Body of pancreas (tissue), 4 donors: ENCODE measurements at regions not wholly inside any gene's neighbourhood (a gene's known extent, or its start where the extent isn't known, plus 50 kb on each side); places are given as distances from the start of the nearest gene placed in this dataset.

Experiments used
- ATAC-seq: fragments of 150-250 bp; one replicate; pipeline ENCODE4 v1.9.1; 2016
- DNase-seq, 4 donors: peaks; one replicate each; pipeline ENCODE4 v3.0.0-alpha.2; 2019
- H3K27ac ChIP-seq, 4 donors: fragments of 200-600 bp; sonication (generic); 1 replicate in 3 of 4; 2 replicates in 1 of 4; pipeline versions ENCODE4 v1.5.1 to v1.6.1; 2016 to 2019; ENCODE audit warnings: mild to moderate bottlenecking in 1 of 4, mixed read lengths in 1 of 4, moderate library complexity in 1 of 4
- H3K27me3 ChIP-seq, 2 donors: fragments of 200-600 bp; sonication (generic); one replicate each; pipeline ENCODE4 v1.6.0; 2016; ENCODE audit warnings: mild to moderate bottlenecking in 1 of 2
- H3K36me3 ChIP-seq, 2 donors: fragments of 200-600 bp; sonication (generic); replicated peaks in 1 of 2; 2 replicates each; pipeline ENCODE4 v1.5.1; 2016; ENCODE audit warnings: low read depth in 2 of 2; ENCODE audit not compliant: insufficient read depth in 1 of 2
- H3K4me1 ChIP-seq: fragments of 200-600 bp; sonication (generic); one replicate; pipeline ENCODE4 v1.6.0; 2016
- H3K4me3 ChIP-seq, 2 donors: fragments of 200-600 bp; sonication (generic); 1 replicate in 1 of 2; 2 replicates in 1 of 2; pipeline ENCODE4 v1.5.1; 2016 to 2019
- H3K9me3 ChIP-seq, 3 donors: fragments of 200-600 bp; sonication (generic); 1 replicate in 2 of 3; 2 replicates in 1 of 3; pipeline ENCODE4 v1.5.1; 2016
- POLR2A ChIP-seq, 3 donors: fragments of 450-650 bp; IDR thresholded peaks; one replicate each; pipeline ENCODE4 v1.6.1; 2016; ENCODE audit warnings: antibody characterized with exemption in 3 of 3, mild to moderate bottlenecking in 2 of 3
- WGBS, 2 donors: methylation state at CpG; one replicate each; pipeline ENCODE4 v1.1.5; 2017; 5-methylcytosine and 5-hydroxymethylcytosine counted together
- intact Hi-C: fragments of 100-400 bp; cut with DNase I; formaldehyde crosslinking; loops from one replicate; pipeline ENCODE4 v1.15.1; 2023
- TF ChIP-seq, protein P1 (sequence below), 7 experiments: fragments of 450-650 bp in 4 of 7; fragments of 200-600 bp in 3 of 7; sonication (generic) in 3 of 7; IDR thresholded peaks; one replicate each; pipeline ENCODE4 v1.5.1; 2016 to 2019; ENCODE audit warnings: antibody characterized with exemption in 7 of 7

DNA sequence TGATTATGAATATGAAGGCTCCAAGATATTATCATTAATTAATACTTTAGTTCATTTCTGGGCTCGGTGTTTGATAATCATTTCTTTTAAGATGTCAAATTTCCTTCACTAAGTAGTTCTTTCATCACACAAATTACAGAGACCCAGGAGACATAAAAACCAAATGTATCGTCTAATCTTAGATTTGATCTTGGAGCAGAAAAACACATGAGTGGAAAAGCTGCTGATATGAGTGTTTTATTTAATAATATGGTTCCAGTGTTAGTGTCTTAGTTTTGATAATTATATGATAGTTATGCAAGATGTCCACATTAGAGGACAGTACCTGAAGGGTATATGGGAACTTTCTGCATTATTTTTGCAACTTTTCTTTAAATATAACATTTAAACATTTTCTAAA lies 494.5 kb upstream of the RAG2 start:
- Histone ChIP-seq H3K27me3 (no peaks in the 10 kb centered on the region), H3K4me3 (no peak overlapping the region), H3K4me1 (no peaks in the 10 kb centered on the region), H3K27ac (no peak overlapping the region), H3K9me3 (no peaks in the 10 kb centered on the region), H3K36me3 (no peaks in the 10 kb centered on the region)
- intact Hi-C loops = no loop called here
- ATAC-seq (no peak), DNase-seq (no peak)
- 49 to 67% methylated on average over 2 of the region's 2 CpGs for WGBS, 2 donors
- TF ChIP-seq POLR2A (IDR thresholded peaks at IDR 0.05) = no peak
- TF ChIP-seq, protein P1, sequence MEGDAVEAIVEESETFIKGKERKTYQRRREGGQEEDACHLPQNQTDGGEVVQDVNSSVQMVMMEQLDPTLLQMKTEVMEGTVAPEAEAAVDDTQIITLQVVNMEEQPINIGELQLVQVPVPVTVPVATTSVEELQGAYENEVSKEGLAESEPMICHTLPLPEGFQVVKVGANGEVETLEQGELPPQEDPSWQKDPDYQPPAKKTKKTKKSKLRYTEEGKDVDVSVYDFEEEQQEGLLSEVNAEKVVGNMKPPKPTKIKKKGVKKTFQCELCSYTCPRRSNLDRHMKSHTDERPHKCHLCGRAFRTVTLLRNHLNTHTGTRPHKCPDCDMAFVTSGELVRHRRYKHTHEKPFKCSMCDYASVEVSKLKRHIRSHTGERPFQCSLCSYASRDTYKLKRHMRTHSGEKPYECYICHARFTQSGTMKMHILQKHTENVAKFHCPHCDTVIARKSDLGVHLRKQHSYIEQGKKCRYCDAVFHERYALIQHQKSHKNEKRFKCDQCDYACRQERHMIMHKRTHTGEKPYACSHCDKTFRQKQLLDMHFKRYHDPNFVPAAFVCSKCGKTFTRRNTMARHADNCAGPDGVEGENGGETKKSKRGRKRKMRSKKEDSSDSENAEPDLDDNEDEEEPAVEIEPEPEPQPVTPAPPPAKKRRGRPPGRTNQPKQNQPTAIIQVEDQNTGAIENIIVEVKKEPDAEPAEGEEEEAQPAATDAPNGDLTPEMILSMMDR (IDR thresholded peaks at IDR 0.05) = no peak

DNA sequence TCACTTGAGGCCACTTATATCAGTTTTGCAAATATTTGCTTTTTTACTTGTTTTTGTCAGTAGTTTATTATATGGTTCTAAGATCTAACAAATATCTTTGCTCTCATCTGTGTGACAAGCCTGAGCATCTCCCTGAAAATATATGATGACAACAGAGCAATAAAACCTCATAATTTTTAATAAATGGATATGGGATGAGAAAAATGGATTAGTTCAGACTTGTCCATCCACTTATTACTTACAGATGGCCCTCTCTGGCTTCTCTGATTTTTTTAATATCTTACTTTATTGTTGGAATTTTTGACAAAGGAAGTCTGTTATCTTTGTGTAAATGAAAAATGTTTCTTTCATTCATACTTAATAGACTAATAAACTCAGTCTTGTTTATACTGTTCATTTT lies 491.4 kb upstream of the RAG2 start:
- Histone ChIP-seq H3K9me3 (no peaks in the 10 kb centered on the region), H3K27ac (no peak overlapping the region), H3K36me3 (no peaks in the 10 kb centered on the region), H3K27me3 (no peaks in the 10 kb centered on the region), H3K4me1 (no peaks in the 10 kb centered on the region), H3K4me3 (no peak overlapping the region)
- DNase-seq = no peak
- TF ChIP-seq, protein P1 (IDR thresholded peaks at IDR 0.05) = no peak
- no peak for TF ChIP-seq POLR2A (IDR thresholded peaks at IDR 0.05)
- intact Hi-C loops = no loop called here
- no peak for ATAC-seq

DNA sequence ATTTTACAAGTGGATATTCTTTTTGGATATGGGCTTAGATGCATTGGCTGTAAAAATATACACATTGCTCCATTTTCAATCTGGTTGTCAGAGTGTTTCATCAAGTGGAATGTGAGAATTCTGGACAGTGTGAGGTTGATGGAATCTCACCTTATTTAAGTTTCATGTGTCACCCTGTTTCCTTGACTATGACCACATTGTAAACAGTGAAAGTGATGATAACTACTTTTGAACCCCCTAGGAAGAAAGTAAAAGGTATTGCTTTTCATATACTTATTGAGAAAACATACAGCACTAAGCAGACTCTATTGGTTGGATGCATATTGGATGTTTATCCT lies 490.5 kb upstream of the RAG2 start:
- no peaks in the 10 kb centered on the region for H3K36me3 ChIP-seq
- ATAC-seq (no peak), DNase-seq (no peak)
- no peaks in the 10 kb centered on the region for H3K27me3 ChIP-seq
- no peaks in the 10 kb centered on the region for H3K4me1 ChIP-seq
- intact Hi-C loops = no loop called here
- H3K9me3 ChIP-seq = no peaks in the 10 kb centered on the region
- H3K27ac ChIP-seq = no peak overlapping the region
- TF ChIP-seq, protein P1 (IDR thresholded peaks at IDR 0.05) = no peak
- TF ChIP-seq POLR2A (IDR thresholded peaks at IDR 0.05) = no peak
- H3K4me3 ChIP-seq = no peak overlapping the region

DNA sequence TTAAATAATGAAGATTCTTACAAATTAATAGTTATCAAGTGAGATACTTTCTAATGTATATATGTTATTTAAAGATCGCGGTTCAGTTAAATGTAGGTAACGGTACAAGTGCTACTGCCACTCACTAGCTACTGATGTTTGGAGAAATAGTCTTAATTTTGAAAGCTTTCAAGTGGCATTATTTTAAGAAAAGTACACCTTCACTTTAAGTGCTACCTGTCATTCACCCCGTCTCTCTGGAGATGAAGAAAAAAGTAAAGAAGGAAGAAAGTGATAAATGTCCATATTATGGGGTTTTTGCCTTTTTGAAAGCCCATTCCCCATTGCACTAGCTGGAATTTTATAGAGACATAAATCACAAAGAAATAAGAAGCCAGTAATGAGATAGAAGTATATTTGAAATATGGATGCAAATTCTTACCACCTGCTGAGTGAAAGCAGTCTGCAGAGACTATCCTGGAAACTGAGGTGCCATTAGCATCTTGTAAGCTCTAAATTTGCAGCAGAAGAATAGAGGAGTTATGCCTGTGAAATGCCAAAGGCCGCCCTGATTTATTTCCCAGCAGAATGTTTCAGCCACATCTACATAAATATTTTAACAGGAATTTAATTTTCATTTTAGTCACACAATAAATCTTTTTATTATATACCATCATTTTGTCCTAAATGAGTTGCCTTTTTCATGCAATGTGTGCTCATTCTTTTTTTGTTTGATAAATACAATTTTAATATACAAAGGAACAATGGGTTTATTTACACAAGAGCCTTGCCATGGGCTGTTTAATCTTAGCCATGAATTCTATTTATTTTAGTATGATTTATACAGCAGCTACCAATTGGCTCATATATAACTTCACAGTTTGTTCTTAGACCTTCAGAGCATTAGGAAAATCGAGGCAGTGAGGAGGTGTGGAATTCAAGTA lies 489.9 kb upstream of the RAG2 start:
- WGBS, 2 donors = 59 to 62% methylated on average over 6 of the region's 6 CpGs
- Histone ChIP-seq H3K36me3 (no peaks in the 10 kb centered on the region), H3K4me3 (no peak overlapping the region), H3K4me1 (no peaks in the 10 kb centered on the region), H3K27ac (no peak overlapping the region), H3K9me3 (no peaks in the 10 kb centered on the region), H3K27me3 (no peaks in the 10 kb centered on the region)
- no peak for DNase-seq
- no peak for TF ChIP-seq POLR2A (IDR thresholded peaks at IDR 0.05)
- TF ChIP-seq, protein P1 (IDR thresholded peaks at IDR 0.05) = no peak
- intact Hi-C loops = no loop called here
- no peak for ATAC-seq

DNA sequence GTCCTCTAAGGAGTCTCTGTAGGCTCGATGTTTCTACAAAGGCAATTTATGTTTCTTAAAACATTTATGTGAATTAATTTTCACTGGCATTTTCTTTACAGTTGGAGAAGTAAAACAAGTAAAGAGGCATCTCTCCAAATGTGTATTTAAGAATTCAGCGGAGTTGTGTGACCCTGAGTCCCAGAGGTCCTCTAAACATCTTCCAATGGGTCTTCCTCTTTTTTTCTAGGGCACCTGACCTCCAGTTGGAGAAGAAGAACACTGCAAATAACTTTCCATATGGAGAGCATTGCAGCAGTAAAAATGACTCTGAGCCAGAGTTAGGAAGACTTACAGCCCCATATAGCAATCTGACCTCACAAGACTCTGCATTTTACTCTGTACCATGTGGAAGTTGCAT lies 480.5 kb upstream of the RAG2 start:
- intact Hi-C loops = no loop called here
- TF ChIP-seq, protein P1 (IDR thresholded peaks at IDR 0.05) = no peak
- no peak for TF ChIP-seq POLR2A (IDR thresholded peaks at IDR 0.05)
- DNase-seq (no peak), ATAC-seq (no peak)
- no peaks in the 10 kb centered on the region for H3K9me3 ChIP-seq
- H3K4me3 ChIP-seq = no peak overlapping the region
- H3K27me3 ChIP-seq = no peaks in the 10 kb centered on the region
- no peaks in the 10 kb centered on the region for H3K4me1 ChIP-seq
- WGBS, 2 donors = 50 to 67% methylated on average over 2 of the region's 2 CpGs
- no peaks in the 10 kb centered on the region for H3K36me3 ChIP-seq
- H3K27ac ChIP-seq = no peak overlapping the region
